Astrocyte (in vitro differentiated cells and primary cell): ENCODE measurements at regions not wholly inside any gene's neighbourhood (a gene's known extent, or its start where the extent isn't known, plus 50 kb on each side); places are given as distances from the start of the nearest gene placed in this dataset.

ENCODE experiments used
- EZH2 ChIP-seq: IDR thresholded peaks from 2 replicates; pipeline ENCODE4 v1.6.1; 2012; ENCODE audit warnings: mild to moderate bottlenecking, low read length, inconsistent platforms; ENCODE audit not compliant: insufficient read depth
- TF ChIP-seq, protein P1 (sequence below): IDR thresholded peaks from 2 replicates; pipeline ENCODE4 v1.5.1; 2011; ENCODE audit warnings: low read depth, mild to moderate bottlenecking, inconsistent platforms, low read length, moderate library complexity; ENCODE audit not compliant: insufficient read depth

DNA sequence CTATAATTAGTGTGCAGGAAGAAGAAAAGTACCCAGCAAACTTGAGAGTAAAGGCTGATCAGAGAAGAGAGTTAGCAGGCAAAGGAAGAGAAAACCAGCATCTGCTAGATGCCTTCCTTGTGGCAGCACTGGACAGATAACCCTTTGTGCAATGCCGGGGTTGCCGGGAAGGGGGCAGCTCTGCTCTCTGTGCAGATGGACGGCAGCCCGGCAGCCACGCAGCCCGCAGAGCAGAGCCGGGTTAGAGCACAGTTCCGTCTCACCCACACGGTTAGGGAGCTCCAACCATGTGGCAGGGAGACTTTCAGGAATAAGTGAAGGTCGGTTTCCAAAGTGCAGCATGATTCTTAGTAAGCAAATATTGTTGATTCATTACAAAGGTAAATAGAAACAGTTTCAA, 80.0 kb upstream of the RPS6KA2 start:
- TF ChIP-seq, protein P1, sequence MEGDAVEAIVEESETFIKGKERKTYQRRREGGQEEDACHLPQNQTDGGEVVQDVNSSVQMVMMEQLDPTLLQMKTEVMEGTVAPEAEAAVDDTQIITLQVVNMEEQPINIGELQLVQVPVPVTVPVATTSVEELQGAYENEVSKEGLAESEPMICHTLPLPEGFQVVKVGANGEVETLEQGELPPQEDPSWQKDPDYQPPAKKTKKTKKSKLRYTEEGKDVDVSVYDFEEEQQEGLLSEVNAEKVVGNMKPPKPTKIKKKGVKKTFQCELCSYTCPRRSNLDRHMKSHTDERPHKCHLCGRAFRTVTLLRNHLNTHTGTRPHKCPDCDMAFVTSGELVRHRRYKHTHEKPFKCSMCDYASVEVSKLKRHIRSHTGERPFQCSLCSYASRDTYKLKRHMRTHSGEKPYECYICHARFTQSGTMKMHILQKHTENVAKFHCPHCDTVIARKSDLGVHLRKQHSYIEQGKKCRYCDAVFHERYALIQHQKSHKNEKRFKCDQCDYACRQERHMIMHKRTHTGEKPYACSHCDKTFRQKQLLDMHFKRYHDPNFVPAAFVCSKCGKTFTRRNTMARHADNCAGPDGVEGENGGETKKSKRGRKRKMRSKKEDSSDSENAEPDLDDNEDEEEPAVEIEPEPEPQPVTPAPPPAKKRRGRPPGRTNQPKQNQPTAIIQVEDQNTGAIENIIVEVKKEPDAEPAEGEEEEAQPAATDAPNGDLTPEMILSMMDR, result peak; percentile 36
- TF ChIP-seq EZH2, result no peak
